ENCODE measurements at regions not wholly inside any gene's neighbourhood (a gene's known extent, or its start where the extent isn't known, plus 50 kb on each side); places are given as distances from the start of the nearest gene placed in this dataset.
"Not testable (repeated sequence)": the region's sequence is repeated elsewhere in the genome, so short reads cannot be mapped to it uniquely, and the experiment has no call there.

GRCh38 chr11:81286550-81286949, 1447.1 kb downstream of the FAM181B start:
- Histone ChIP-seq H2BK5ac (ENCODE audit: insufficient read length, low read length) (no peak overlapping the region), H4K91ac (ENCODE audit: insufficient read length, low read depth, low read length) (no peak overlapping the region), H3K4ac (ENCODE audit: low read depth, low read length) (no peak overlapping the region), H2BK12ac (ENCODE audit: insufficient read length, low read depth, low read length) (no peak overlapping the region), H3K23me2 (ENCODE audit: insufficient read length, low read depth, low read length, poor library complexity, severe bottlenecking) (no peaks in the 10 kb centered on the region), H3K14ac (ENCODE audit: insufficient read depth, low read length) (no peak overlapping the region), H3K23ac (ENCODE audit: insufficient read length, low read depth, low read length) (no peak overlapping the region), H4K20me1 (ENCODE audit: control insufficient read depth, insufficient read depth, insufficient read length) (no peaks in the 10 kb centered on the region), H2BK20ac (ENCODE audit: low read depth, low read length, poor library complexity, severe bottlenecking) (no peak overlapping the region), H3K27ac (ENCODE audit: insufficient read length, low read depth, low read length) (no peak overlapping the region), H3K4me2 (ENCODE audit: insufficient read depth, insufficient read length, low read length) (no peak overlapping the region), H3K27me3 (ENCODE audit: insufficient read depth, low read length) (no peaks in the 10 kb centered on the region), H3K18ac (ENCODE audit: insufficient read length, low read depth, low read length) (no peak overlapping the region), H3K9me3 (ENCODE audit: control insufficient read depth, low read depth, low read length) (peaks cover 5% of the 10 kb centered on the region), H2AFZ (ENCODE audit: low read length) (no peak overlapping the region), H3K79me1 (ENCODE audit: insufficient read depth, low read depth, low read length, poor library complexity, severe bottlenecking) (no peaks in the 10 kb centered on the region), H2BK120ac (ENCODE audit: low read depth, low read length, poor library complexity, severe bottlenecking) (no peak overlapping the region), H3K9ac (ENCODE audit: extremely low read depth, insufficient read length, low read length) (no peak overlapping the region), H3T11ph (ENCODE audit: low read length) (no peak overlapping the region), H2BK15ac (ENCODE audit: low read depth, low read length) (no peak overlapping the region), H3K4me1 (ENCODE audit: insufficient read depth, low read length) (no peaks in the 10 kb centered on the region), H3K56ac (ENCODE audit: insufficient read length, low read depth, low read length) (no peak overlapping the region), H4K5ac (ENCODE audit: insufficient read length, low read depth, low read length) (no peak overlapping the region), H2AK5ac (ENCODE audit: insufficient read length, low read length) (no peak overlapping the region), H3K79me2 (ENCODE audit: insufficient read depth, low read length) (no peaks in the 10 kb centered on the region), H4K8ac (replicated peaks; ENCODE audit: insufficient read length, low read depth, low read length) (no peak overlapping the region)
- Mint-ChIP-seq H3K4me3 (no peak overlapping the region), H3K36me3 (ENCODE audit: insufficient read depth in 1 of 3, low read depth in 3 of 3) (peaks cover 0 to 18% (median 18%) of the 10 kb centered on the region in 3 experiments; a peak in 6 of 7 replicates), H3K4me1 (peaks cover 5 to 10% of the 10 kb centered on the region in 2 experiments; a peak in 3 of 4 replicates), H3K27me3 (ENCODE audit: low read depth) (no peaks in the 10 kb centered on the region; the same call in none of the 2 replicates), H3K9me3 (peaks cover 7 to 12% of the 10 kb centered on the region in 2 experiments; a peak in 4 of 5 replicates), H3K27ac (no peak overlapping the region)
- no peak for DNase-seq
- no peak for TF ChIP-seq CTCF (conservative IDR thresholded peaks at IDR 0.05)

GRCh38 chr11:81280228-81280627, 1453.4 kb downstream of the FAM181B start:
- H3K27ac ChIP-seq (ENCODE audit: insufficient read length, low read depth, low read length); H3K4me1 ChIP-seq (ENCODE audit: insufficient read depth, low read length); H4K91ac ChIP-seq (ENCODE audit: insufficient read length, low read depth, low read length); H2AFZ ChIP-seq (ENCODE audit: low read length); H4K8ac ChIP-seq (replicated peaks; ENCODE audit: insufficient read length, low read depth, low read length); H3K79me1 ChIP-seq (ENCODE audit: insufficient read depth, low read depth, low read length, poor library complexity, severe bottlenecking); H4K5ac ChIP-seq (ENCODE audit: insufficient read length, low read depth, low read length); H3K4me2 ChIP-seq (ENCODE audit: insufficient read depth, insufficient read length, low read length); H3T11ph ChIP-seq (ENCODE audit: low read length); H3K23me2 ChIP-seq (ENCODE audit: insufficient read length, low read depth, low read length, poor library complexity, severe bottlenecking); H3K14ac ChIP-seq (ENCODE audit: insufficient read depth, low read length); H3K9ac ChIP-seq (ENCODE audit: extremely low read depth, insufficient read length, low read length); H2BK20ac ChIP-seq (ENCODE audit: low read depth, low read length, poor library complexity, severe bottlenecking); DNase-seq; H2BK12ac ChIP-seq (ENCODE audit: insufficient read length, low read depth, low read length); H2BK5ac ChIP-seq (ENCODE audit: insufficient read length, low read length); H3K27me3 ChIP-seq (ENCODE audit: insufficient read depth, low read length); H3K4me3 Mint-ChIP-seq; H3K4ac ChIP-seq (ENCODE audit: low read depth, low read length); H2BK120ac ChIP-seq (ENCODE audit: low read depth, low read length, poor library complexity, severe bottlenecking); H3K56ac ChIP-seq (ENCODE audit: insufficient read length, low read depth, low read length); H3K27me3 Mint-ChIP-seq (ENCODE audit: low read depth); H3K9me3 ChIP-seq (ENCODE audit: control insufficient read depth, low read depth, low read length); H3K27ac Mint-ChIP-seq; H2AK5ac ChIP-seq (ENCODE audit: insufficient read length, low read length); H3K4me1 Mint-ChIP-seq; H3K23ac ChIP-seq (ENCODE audit: insufficient read length, low read depth, low read length); H3K79me2 ChIP-seq (ENCODE audit: insufficient read depth, low read length); H2BK15ac ChIP-seq (ENCODE audit: low read depth, low read length); H4K20me1 ChIP-seq (ENCODE audit: control insufficient read depth, insufficient read depth, insufficient read length); H3K18ac ChIP-seq (ENCODE audit: insufficient read length, low read depth, low read length): not testable (repeated sequence)
- peaks cover 8 to 13% of the 10 kb centered on the region in 2 experiments for H3K9me3 Mint-ChIP-seq
- peaks cover 2 to 16% (median 12%) of the 10 kb centered on the region in 3 experiments; a peak in 6 of 7 replicates for H3K36me3 Mint-ChIP-seq (ENCODE audit: insufficient read depth in 1 of 3, low read depth in 3 of 3)
- no CpG with 5 or more reads among the region's 1 CpG for WGBS (ENCODE audit: extremely low coverage, insufficient read length, low lambda C conversion rate)

Data from H9 (cell line).